OCI-LY3 (cell line): ENCODE measurements at regions not wholly inside any gene's neighbourhood (a gene's known extent, or its start where the extent isn't known, plus 50 kb on each side); places are given as distances from the start of the nearest gene placed in this dataset.
"Not testable (repeated sequence)": the region's sequence is repeated elsewhere in the genome, so short reads cannot be mapped to it uniquely, and the experiment has no call there.

ENCODE experiments used
- H2AFZ ChIP-seq: fragments of 200-600, 300-600 bp; shearing (Covaris generic); 2 replicates; pipeline ENCODE4 v1.6.0; 2014; ENCODE audit warnings: antibody characterized with exemption, low read depth, low read length
- H3K27ac ChIP-seq: fragments of 200-600, 300-600 bp; sonication (generic); 2 replicates; pipeline ENCODE4 v1.5.1; 2014; ENCODE audit warnings: mild to moderate bottlenecking, low read length, moderate library complexity, mixed read lengths
- H3K27me3 ChIP-seq: fragments of 200-600, 300-600 bp; sonication (generic); 2 replicates; pipeline ENCODE4 v1.6.1; 2014; ENCODE audit warnings: low read depth, low read length, mixed read lengths
- H3K36me3 ChIP-seq: fragments of 200-600, 300-600 bp; sonication (generic); replicated peaks from 2 replicates; pipeline ENCODE3; 2014; ENCODE audit warnings: low read depth, low read length, mixed read lengths
- H3K4me1 ChIP-seq: fragments of 300-600, 200-600 bp; sonication (generic); 2 replicates; pipeline ENCODE4 v1.6.1; 2014; ENCODE audit warnings: low read length, mixed read lengths
- H3K4me2 ChIP-seq: fragments of 200-600, 300-600 bp; sonication (generic); 2 replicates; pipeline ENCODE4 v1.6.1; 2014; ENCODE audit warnings: low read length, mixed read lengths
- H3K4me3 ChIP-seq: fragments of 300-600, 200-600 bp; sonication (generic); 2 replicates; pipeline ENCODE4 v1.5.1; 2014; ENCODE audit warnings: antibody characterized with exemption, mild to moderate bottlenecking, low read length, moderate library complexity
- H3K79me2 ChIP-seq: fragments of 300-600, 200-600 bp; shearing (Covaris generic); 2 replicates; pipeline ENCODE4 v1.6.1; 2014; ENCODE audit warnings: mild to moderate bottlenecking, low read length, mixed read lengths
- H3K9ac ChIP-seq: fragments of 300-600, 200-600 bp; shearing (Covaris generic); 2 replicates; pipeline ENCODE4 v1.6.0; 2014; ENCODE audit warnings: mild to moderate bottlenecking, low read length, moderate library complexity
- H3K9me3 ChIP-seq: fragments of 200-600, 300-600 bp; shearing (Covaris generic); 2 replicates; pipeline ENCODE4 v1.6.1; 2014; ENCODE audit warnings: low read length, mixed read lengths; ENCODE audit not compliant: insufficient read depth
- H4K20me1 ChIP-seq: fragments of 200-600, 300-600 bp; sonication (generic); 2 replicates; pipeline ENCODE4 v1.6.1; 2016; ENCODE audit warnings: low read length, mixed read lengths; ENCODE audit not compliant: insufficient read depth
- CTCF ChIP-seq: fragments of 200-600, 300-600 bp; sonication (generic); IDR thresholded peaks from 2 replicates; pipeline ENCODE4 v1.5.1; 2014; ENCODE audit warnings: antibody characterized with exemption, low read length, low read depth
- EZH2phosphoT487 ChIP-seq: fragments of 200-600 bp; shearing (Covaris generic); IDR thresholded peaks from 2 replicates; pipeline ENCODE4 v1.6.1; 2018; ENCODE audit warnings: antibody characterized with exemption, mixed run types, low read depth

- Histone ChIP-seq H3K27ac (no peak overlapping the region), H3K27me3 (no peaks in the 10 kb centered on the region), H3K9ac (no peak overlapping the region), H3K36me3 (no peaks in the 10 kb centered on the region), H4K20me1 (no peaks in the 10 kb centered on the region), H3K4me3 (no peak overlapping the region), H3K4me2 (no peak overlapping the region), H2AFZ (no peak overlapping the region), H3K4me1 (no peaks in the 10 kb centered on the region), H3K9me3 (no peaks in the 10 kb centered on the region), H3K79me2 (no peaks in the 10 kb centered on the region)
- TF ChIP-seq CTCF (no peak), EZH2phosphoT487 (no peak)
Observed at GRCh38 chr10:51014680-51015389, 59.5 kb upstream of the PRKG1 start.

- H3K4me2 ChIP-seq, H4K20me1 ChIP-seq, H3K79me2 ChIP-seq, H3K36me3 ChIP-seq, H3K4me1 ChIP-seq, H2AFZ ChIP-seq, H3K27ac ChIP-seq, H3K9me3 ChIP-seq, H3K4me3 ChIP-seq, H3K27me3 ChIP-seq, H3K9ac ChIP-seq: not testable (repeated sequence)
Observed at GRCh38 chr10:51015390-51015754, 58.9 kb upstream of the PRKG1 start.

- Histone ChIP-seq H3K4me2 (no peak overlapping the region), H3K4me3 (no peak overlapping the region), H3K27me3 (no peaks in the 10 kb centered on the region), H3K9me3 (no peaks in the 10 kb centered on the region), H3K79me2 (no peaks in the 10 kb centered on the region), H3K9ac (no peak overlapping the region), H4K20me1 (no peaks in the 10 kb centered on the region), H3K36me3 (no peaks in the 10 kb centered on the region), H3K27ac (no peak overlapping the region), H2AFZ (no peak overlapping the region), H3K4me1 (no peaks in the 10 kb centered on the region)
- TF ChIP-seq CTCF (no peak), EZH2phosphoT487 (no peak)
Observed at GRCh38 chr10:51020200-51020599, 54.1 kb upstream of the PRKG1 start.

GRCh38 chr10:51022933-51023585 is 51.2 kb upstream of the PRKG1 start:
- H3K27ac ChIP-seq, result no peak overlapping the region
- TF ChIP-seq EZH2phosphoT487, result no peak
- TF ChIP-seq CTCF, result no peak
- H4K20me1 ChIP-seq, result no peaks in the 10 kb centered on the region
- H3K4me3 ChIP-seq, result no peak overlapping the region
- no peak overlapping the region for H3K9ac ChIP-seq
- no peaks in the 10 kb centered on the region for H3K79me2 ChIP-seq
- H3K27me3 ChIP-seq, result no peaks in the 10 kb centered on the region
- H3K4me2 ChIP-seq, result no peak overlapping the region
- H3K36me3 ChIP-seq, result no peaks in the 10 kb centered on the region
- H2AFZ ChIP-seq, result no peak overlapping the region
- no peaks in the 10 kb centered on the region for H3K4me1 ChIP-seq
- no peaks in the 10 kb centered on the region for H3K9me3 ChIP-seq
